Kidney (tissue), 13 donors: ENCODE measurements at regions not wholly inside any gene's neighbourhood (a gene's known extent, or its start where the extent isn't known, plus 50 kb on each side); places are given as distances from the start of the nearest gene placed in this dataset.
"Not testable (repeated sequence)": the region's sequence is repeated elsewhere in the genome, so short reads cannot be mapped to it uniquely, and the experiment has no call there.

Source experiments
- DNase-seq, 5 donors: peaks; one replicate each; pipeline ENCODE4 v3.0.0-alpha.2; 2013 to 2020
- FAIRE-seq: peaks from 2 replicates; lab custom pipeline; 2012; peaks lifted over from hg19 to GRCh38; lab: Jason Lieb, UNC
- H3K27ac ChIP-seq, 2 donors: one replicate each; pipeline ENCODE4 v1.7.0; 2013; ENCODE audit warnings: low read depth in 2 of 2, low read length in 2 of 2, inconsistent platforms in 1 of 2
- H3K27me3 ChIP-seq: one replicate; pipeline ENCODE4 v1.7.1; 2013; ENCODE audit warnings: low read length, inconsistent platforms; ENCODE audit not compliant: control insufficient read depth, insufficient read depth
- H3K36me3 ChIP-seq, 3 donors: one replicate each; pipeline versions ENCODE4 v1.7.0 to v1.7.1; 2013; ENCODE audit warnings: low read length in 3 of 3, control low read depth in 1 of 3, inconsistent platforms in 1 of 3; ENCODE audit not compliant: insufficient read depth in 3 of 3, control insufficient read depth in 2 of 3
- H3K4me1 ChIP-seq, 3 donors: one replicate each; pipeline versions ENCODE4 v1.7.0 to v1.7.1; 2013; ENCODE audit warnings: low read length in 3 of 3, inconsistent platforms in 1 of 3, low read depth in 1 of 3; ENCODE audit not compliant: control insufficient read depth in 2 of 3, insufficient read depth in 2 of 3
- H3K4me3 ChIP-seq, 3 donors: one replicate each; pipeline versions ENCODE4 v1.7.0 to v1.8.1; 2013; ENCODE audit warnings: low read length in 3 of 3, control low read depth in 1 of 3, inconsistent platforms in 1 of 3
- H3K9ac ChIP-seq, 3 donors: one replicate each; pipeline versions ENCODE4 v1.7.0 to v1.7.1; 2013; ENCODE audit warnings: low read length in 3 of 3, control low read depth in 1 of 3, inconsistent platforms in 1 of 3
- H3K9me3 ChIP-seq, 3 donors: one replicate each; pipeline versions ENCODE4 v1.7.0 to v1.7.1; 2013; ENCODE audit warnings: low read length in 3 of 3, control low read depth in 1 of 3, inconsistent platforms in 1 of 3; ENCODE audit not compliant: control insufficient read depth in 2 of 3, insufficient read depth in 1 of 3
- CTCF ChIP-seq: IDR thresholded peaks from 3 replicates; pipeline ENCODE4 v1.5.1; 2012; ENCODE audit warnings: mild to moderate bottlenecking, moderate library complexity, borderline replicate concordance; ENCODE audit not compliant: insufficient read depth; ENCODE audit errors: extremely low read depth
- intact Hi-C: fragments of 100-400 bp; cut with DNase I; formaldehyde crosslinking; loops from one replicate; pipeline ENCODE4 v1.11.1; 2022
- donor health status: control.
- donor health status: control.
- donor health status: control.
- donor health status: control.
- donor health status: control.
- donor health status: DM: yes; HTN: yes; CAD: no.
- donor health status: Normal renal cell carcinoma (clear cell type).

- no peaks in the 10 kb centered on the region for H3K27me3 ChIP-seq
- H3K36me3 ChIP-seq = no peaks in the 10 kb centered on the region
- FAIRE-seq (no peak), DNase-seq (peak in 2 of 5 donors; percentile 22)
- intact Hi-C loops = no loop called here
- no peak overlapping the region for H3K4me3 ChIP-seq
- H3K4me1 ChIP-seq = no peaks in the 10 kb centered on the region
- H3K9ac ChIP-seq = no peak overlapping the region
- H3K27ac ChIP-seq = no peak overlapping the region
- no peak for TF ChIP-seq CTCF
- no peaks in the 10 kb centered on the region for H3K9me3 ChIP-seq
These were observed 157.7 kb upstream of the PROK2 start for GRCh38 chr3:71942432-71943187.

- Histone ChIP-seq H3K9me3 (no peaks in the 10 kb centered on the region), H3K4me1 (no peaks in the 10 kb centered on the region), H3K36me3 (no peaks in the 10 kb centered on the region), H3K4me3 (no peak overlapping the region), H3K9ac (no peak overlapping the region), H3K27ac (no peak overlapping the region), H3K27me3 (no peaks in the 10 kb centered on the region)
- TF ChIP-seq CTCF = no peak
- intact Hi-C loops = no loop called here
- no peak for DNase-seq
- no peak for FAIRE-seq
These were observed 155.5 kb upstream of the PROK2 start for GRCh38 chr3:71940486-71940885.

- FAIRE-seq, H3K4me1 ChIP-seq, H3K4me3 ChIP-seq, DNase-seq, H3K27ac ChIP-seq, H3K27me3 ChIP-seq, H3K9me3 ChIP-seq, intact Hi-C loops, H3K36me3 ChIP-seq, H3K9ac ChIP-seq: not testable (repeated sequence)
These were observed 153.1 kb upstream of the PROK2 start for GRCh38 chr3:71938081-71938480.

GRCh38 chr3:71936681-71937080, 151.7 kb upstream of the PROK2 start:
- Histone ChIP-seq H3K9me3 (no peaks in the 10 kb centered on the region), H3K4me3 (no peak overlapping the region), H3K27me3 (no peaks in the 10 kb centered on the region), H3K4me1 (no peaks in the 10 kb centered on the region), H3K9ac (no peak overlapping the region), H3K27ac (no peak overlapping the region), H3K36me3 (no peaks in the 10 kb centered on the region)
- no peak for TF ChIP-seq CTCF
- intact Hi-C loops = no loop called here
- FAIRE-seq (no peak), DNase-seq (no peak)
